GM13977 (cell line): ENCODE measurements at regions not wholly inside any gene's neighbourhood (a gene's known extent, or its start where the extent isn't known, plus 50 kb on each side); places are given as distances from the start of the nearest gene placed in this dataset.
"Not testable (repeated sequence)": the region's sequence is repeated elsewhere in the genome, so short reads cannot be mapped to it uniquely, and the experiment has no call there.

Source experiments
- DNase-seq: peaks from one replicate; pipeline ENCODE4 v3.0.0; 2012; ENCODE audit warnings: low spot score
- CTCF ChIP-seq: IDR thresholded peaks from 2 replicates; pipeline ENCODE4 v1.5.1; 2012; ENCODE audit warnings: mild to moderate bottlenecking, control low read depth; ENCODE audit not compliant: insufficient read depth; ENCODE audit errors: extremely low read depth, missing control alignments
- in situ Hi-C: fragments of 300-500 bp; cut with MboI; formaldehyde crosslinking; loops from one replicate; pipeline ENCODE4 v1.12.0; 2022; ENCODE audit warnings: low sequenced_read_pairs, low pct_unique_long_range_greater_than_20kb, mixed read lengths, inconsistent platforms; ENCODE audit not compliant: unreplicated experiment

- TF ChIP-seq CTCF, result no peak
- in situ Hi-C loops, result no loop called here
- DNase-seq, result no peak
These were observed 821.9 kb upstream of the AUTS2 start for GRCh38 chr7:68776326-68776725.

- DNase-seq, result no peak
- in situ Hi-C loops, result no loop called here
These were observed 814.6 kb upstream of the AUTS2 start for GRCh38 chr7:68783684-68784083.

GRCh38 chr7:68785036-68785435 lies 813.2 kb upstream of the AUTS2 start:
- no peak for DNase-seq
- no peak for TF ChIP-seq CTCF
- in situ Hi-C loops, result no loop called here

More at GRCh38 chr7:68783684-68784083, 814.6 kb upstream of the AUTS2 start:
- no peak for TF ChIP-seq CTCF

GRCh38 chr7:68787566-68787965 lies 810.7 kb upstream of the AUTS2 start:
- no peak for TF ChIP-seq CTCF
- in situ Hi-C loops, result no loop called here
- no peak for DNase-seq

- in situ Hi-C loops, DNase-seq: not testable (repeated sequence)
These were observed 809.7 kb upstream of the AUTS2 start for GRCh38 chr7:68788529-68788928.

GRCh38 chr7:68789597-68789996 lies 808.7 kb upstream of the AUTS2 start:
- in situ Hi-C loops, result no loop called here
- TF ChIP-seq CTCF, result no peak
- DNase-seq, result no peak

- DNase-seq, result no peak
- TF ChIP-seq CTCF, result no peak
- in situ Hi-C loops, result no loop called here
These were observed 805.9 kb upstream of the AUTS2 start for GRCh38 chr7:68792351-68792750.
